Right renal cortex interstitium (tissue), 3 donors: ENCODE measurements at regions not wholly inside any gene's neighbourhood (a gene's known extent, or its start where the extent isn't known, plus 50 kb on each side); places are given as distances from the start of the nearest gene placed in this dataset.
"Not testable (repeated sequence)": the region's sequence is repeated elsewhere in the genome, so short reads cannot be mapped to it uniquely, and the experiment has no call there.

Experiments
- DNase-seq, 3 donors: peaks; one replicate each; pipeline ENCODE4 v3.0.0-alpha.2; 2013; ENCODE audit warnings: low read depth in 3 of 3, low spot score in 2 of 3

GRCh38 chr1:229134381-229135217, 136.3 kb upstream of the RAB4A start:
- not testable (repeated sequence) for DNase-seq

GRCh38 chr1:229135773-229136172, 135.1 kb upstream of the RAB4A start:
- no peak for DNase-seq

GRCh38 chr1:229136822-229137221, 134.1 kb upstream of the RAB4A start:
- no peak for DNase-seq

- DNase-seq: no peak
Observed at GRCh38 chr1:229137271-229137670, 133.6 kb upstream of the RAB4A start.

GRCh38 chr1:229138058-229138457, 132.9 kb upstream of the RAB4A start:
- no peak for DNase-seq

GRCh38 chr1:229139331-229140118, 131.4 kb upstream of the RAB4A start:
- no peak for DNase-seq

- DNase-seq: no peak
Observed at GRCh38 chr1:229140119-229140396, 130.9 kb upstream of the RAB4A start.

GRCh38 chr1:229141271-229141670, 129.6 kb upstream of the RAB4A start:
- no peak for DNase-seq

- no peak for DNase-seq
Observed at GRCh38 chr1:229141689-229142377, 129.1 kb upstream of the RAB4A start.

- no peak for DNase-seq
Observed at GRCh38 chr1:229142471-229142870, 128.4 kb upstream of the RAB4A start.

- DNase-seq: no peak
Observed at GRCh38 chr1:229146647-229147046, 124.3 kb upstream of the RAB4A start.

- no peak for DNase-seq
Observed at GRCh38 chr1:229147072-229147471, 123.8 kb upstream of the RAB4A start.

- no peak for DNase-seq
Observed at GRCh38 chr1:229148041-229148671, 122.8 kb upstream of the RAB4A start.

- DNase-seq: no peak
Observed at GRCh38 chr1:229148743-229149142, 122.2 kb upstream of the RAB4A start.

GRCh38 chr1:229149435-229149834, 121.5 kb upstream of the RAB4A start:
- no peak for DNase-seq

- DNase-seq: no peak
Observed at GRCh38 chr1:229150518-229150917, 120.4 kb upstream of the RAB4A start.

GRCh38 chr1:229151412-229151811, 119.5 kb upstream of the RAB4A start:
- DNase-seq: not testable (repeated sequence)

GRCh38 chr1:229152311-229152710, 118.6 kb upstream of the RAB4A start:
- DNase-seq: no peak

GRCh38 chr1:229153955-229154548, 116.9 kb upstream of the RAB4A start:
- DNase-seq: no peak

GRCh38 chr1:229154811-229155210, 116.1 kb upstream of the RAB4A start:
- no peak for DNase-seq

- no peak for DNase-seq
Observed at GRCh38 chr1:229155472-229155871, 115.4 kb upstream of the RAB4A start.
